ENCODE measurements at regions not wholly inside any gene's neighbourhood (a gene's known extent, or its start where the extent isn't known, plus 50 kb on each side); places are given as distances from the start of the nearest gene placed in this dataset.
"Not testable (repeated sequence)": the region's sequence is repeated elsewhere in the genome, so short reads cannot be mapped to it uniquely, and the experiment has no call there.

DNA sequence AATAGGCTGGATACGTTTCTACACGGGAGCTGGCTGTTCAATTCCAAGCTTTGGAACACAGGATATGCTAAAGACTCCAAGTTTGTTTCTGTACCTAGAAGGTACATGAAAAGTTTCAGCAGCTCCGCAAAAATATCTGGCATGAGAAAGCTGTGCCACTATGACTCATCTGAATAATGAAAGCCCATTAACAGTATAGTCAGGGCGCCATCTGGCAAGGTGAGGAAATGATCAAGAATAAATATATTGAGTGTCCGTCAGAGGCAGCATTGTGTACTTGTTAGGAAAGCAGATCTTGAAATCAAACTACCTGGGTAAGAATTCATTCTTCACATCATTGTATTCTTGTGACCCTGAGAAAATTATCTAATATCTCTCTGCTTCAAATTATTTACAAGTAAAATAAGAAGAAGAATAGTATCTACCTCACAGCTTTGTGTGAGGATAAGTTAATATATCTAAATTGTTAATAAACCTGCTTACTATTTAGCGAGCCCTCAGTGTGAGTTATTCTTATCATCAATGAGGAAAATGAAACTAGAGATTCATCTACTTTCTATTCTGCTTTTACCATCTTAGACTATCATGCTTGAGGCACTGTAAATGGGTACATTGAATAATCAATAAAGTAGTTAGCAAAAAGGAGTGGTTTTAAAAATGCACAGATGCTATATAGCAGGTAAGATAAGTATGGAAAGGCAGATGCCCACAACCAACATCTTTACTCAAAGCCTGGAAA lies 53.5 kb downstream of the FSCB start:
- Mint-ChIP-seq H3K27ac (no peak overlapping the region), H3K36me3 (ENCODE audit: low read depth) (no peaks in the 10 kb centered on the region), H3K4me1 (peaks cover 4% of the 10 kb centered on the region), H3K9me3 (peaks cover 22% of the 10 kb centered on the region), H3K4me3 (no peak overlapping the region), H3K27me3 (ENCODE audit: low read depth, poor library complexity) (peaks cover 3% of the 10 kb centered on the region)
- DNase-seq: no peak
- TF ChIP-seq, protein P1, sequence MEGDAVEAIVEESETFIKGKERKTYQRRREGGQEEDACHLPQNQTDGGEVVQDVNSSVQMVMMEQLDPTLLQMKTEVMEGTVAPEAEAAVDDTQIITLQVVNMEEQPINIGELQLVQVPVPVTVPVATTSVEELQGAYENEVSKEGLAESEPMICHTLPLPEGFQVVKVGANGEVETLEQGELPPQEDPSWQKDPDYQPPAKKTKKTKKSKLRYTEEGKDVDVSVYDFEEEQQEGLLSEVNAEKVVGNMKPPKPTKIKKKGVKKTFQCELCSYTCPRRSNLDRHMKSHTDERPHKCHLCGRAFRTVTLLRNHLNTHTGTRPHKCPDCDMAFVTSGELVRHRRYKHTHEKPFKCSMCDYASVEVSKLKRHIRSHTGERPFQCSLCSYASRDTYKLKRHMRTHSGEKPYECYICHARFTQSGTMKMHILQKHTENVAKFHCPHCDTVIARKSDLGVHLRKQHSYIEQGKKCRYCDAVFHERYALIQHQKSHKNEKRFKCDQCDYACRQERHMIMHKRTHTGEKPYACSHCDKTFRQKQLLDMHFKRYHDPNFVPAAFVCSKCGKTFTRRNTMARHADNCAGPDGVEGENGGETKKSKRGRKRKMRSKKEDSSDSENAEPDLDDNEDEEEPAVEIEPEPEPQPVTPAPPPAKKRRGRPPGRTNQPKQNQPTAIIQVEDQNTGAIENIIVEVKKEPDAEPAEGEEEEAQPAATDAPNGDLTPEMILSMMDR (IDR thresholded peaks at IDR 0.05): no peak

DNA sequence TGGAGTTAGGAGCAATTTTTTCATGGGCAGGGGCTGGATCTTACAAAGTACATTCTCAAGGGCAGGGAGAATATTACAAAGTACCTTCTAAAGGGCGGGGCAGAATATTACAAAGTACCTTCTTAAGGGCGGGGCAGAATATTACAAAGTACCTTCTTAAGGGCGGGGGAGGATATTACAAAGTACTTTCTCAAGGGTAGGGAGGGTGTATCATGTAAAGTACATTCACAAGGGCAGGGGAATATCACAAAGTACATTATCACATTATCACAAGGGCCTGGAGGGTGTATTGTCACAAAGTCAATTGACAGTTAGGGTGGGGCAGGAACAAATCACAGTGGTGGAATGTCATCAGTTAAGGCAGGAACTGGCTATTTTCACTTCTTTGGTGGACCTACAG lies 56.9 kb downstream of the FSCB start:
- not testable (repeated sequence) for H3K36me3 Mint-ChIP-seq (ENCODE audit: low read depth); H3K9me3 Mint-ChIP-seq; DNase-seq; H3K4me1 Mint-ChIP-seq; H3K4me3 Mint-ChIP-seq; H3K27me3 Mint-ChIP-seq (ENCODE audit: low read depth, poor library complexity); H3K27ac Mint-ChIP-seq

DNA sequence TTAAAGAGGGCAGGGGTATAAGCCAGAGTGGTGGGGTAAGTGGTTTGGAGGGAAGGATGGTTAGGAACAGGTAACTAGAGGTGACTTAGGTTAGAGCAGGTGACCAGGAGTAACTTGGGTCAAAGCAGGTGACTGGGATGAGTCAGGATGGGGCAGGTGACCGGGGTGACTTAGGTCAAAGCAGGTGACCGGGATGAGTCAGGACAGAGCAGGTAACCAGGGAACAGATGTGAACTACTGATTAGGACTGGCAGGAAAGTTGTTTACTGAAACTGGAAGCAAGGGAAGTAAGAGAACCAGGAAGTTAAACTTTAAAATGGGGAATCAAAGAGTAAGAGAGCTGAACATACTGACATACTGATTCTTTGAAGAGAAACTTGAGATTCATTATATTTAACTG lies 57.4 kb downstream of the FSCB start:
- peaks cover 4% of the 10 kb centered on the region for H3K4me1 Mint-ChIP-seq
- no peak for DNase-seq
- peaks cover 3% of the 10 kb centered on the region for H3K27me3 Mint-ChIP-seq (ENCODE audit: low read depth, poor library complexity)
- TF ChIP-seq, protein P1 (IDR thresholded peaks at IDR 0.05): no peak
- H3K36me3 Mint-ChIP-seq (ENCODE audit: low read depth): no peaks in the 10 kb centered on the region
- no peak overlapping the region for H3K27ac Mint-ChIP-seq
- no peaks in the 10 kb centered on the region for H3K9me3 Mint-ChIP-seq
- H3K4me3 Mint-ChIP-seq: no peak overlapping the region

DNA sequence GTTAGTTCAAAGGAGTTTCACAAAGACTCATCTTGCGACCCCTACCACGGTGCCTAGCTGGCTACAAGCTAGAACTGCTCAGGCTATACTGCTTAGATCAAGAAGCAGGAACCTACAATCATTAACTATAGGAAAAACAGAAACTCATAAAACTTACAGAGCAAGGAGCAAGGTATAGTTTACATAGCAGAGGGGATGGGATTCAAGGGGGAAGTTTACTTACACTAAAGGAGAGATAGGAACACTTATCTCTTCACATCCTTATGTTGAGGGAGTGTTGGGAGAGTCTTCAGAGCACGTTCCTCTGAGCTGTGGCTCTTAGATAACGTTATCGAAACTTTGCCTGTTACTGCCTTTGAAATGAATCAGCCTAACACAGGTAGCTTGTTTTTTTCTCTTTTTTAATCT lies 58.1 kb downstream of the FSCB start:
- no peak for DNase-seq
- peaks cover 4% of the 10 kb centered on the region for H3K4me1 Mint-ChIP-seq
- peaks cover 3% of the 10 kb centered on the region for H3K27me3 Mint-ChIP-seq (ENCODE audit: low read depth, poor library complexity)
- TF ChIP-seq, protein P1 (IDR thresholded peaks at IDR 0.05): no peak
- H3K36me3 Mint-ChIP-seq (ENCODE audit: low read depth): no peaks in the 10 kb centered on the region
- no peak overlapping the region for H3K27ac Mint-ChIP-seq
- H3K4me3 Mint-ChIP-seq: no peak overlapping the region
- no peaks in the 10 kb centered on the region for H3K9me3 Mint-ChIP-seq

DNA sequence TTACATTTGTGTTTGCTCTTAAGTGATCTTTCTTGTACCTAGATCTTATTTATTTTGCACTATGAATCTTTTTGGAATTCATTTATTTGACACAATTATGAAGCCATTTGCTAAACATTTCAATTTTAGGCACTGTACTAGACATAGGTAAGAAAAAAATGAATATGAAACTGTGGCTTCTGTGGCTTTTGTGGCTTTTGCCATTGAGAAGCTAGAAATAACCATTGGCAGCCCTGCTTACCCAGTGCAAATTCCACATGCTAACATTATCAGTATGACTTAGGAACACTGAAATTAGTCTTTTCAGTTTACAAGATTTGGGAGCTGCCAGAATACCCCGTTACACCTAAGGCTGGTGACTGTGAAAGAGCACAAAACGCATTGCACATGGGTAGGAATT lies 60.1 kb downstream of the FSCB start:
- Mint-ChIP-seq H3K4me1 (peaks cover 4% of the 10 kb centered on the region), H3K27me3 (ENCODE audit: low read depth, poor library complexity) (no peaks in the 10 kb centered on the region)

DNA sequence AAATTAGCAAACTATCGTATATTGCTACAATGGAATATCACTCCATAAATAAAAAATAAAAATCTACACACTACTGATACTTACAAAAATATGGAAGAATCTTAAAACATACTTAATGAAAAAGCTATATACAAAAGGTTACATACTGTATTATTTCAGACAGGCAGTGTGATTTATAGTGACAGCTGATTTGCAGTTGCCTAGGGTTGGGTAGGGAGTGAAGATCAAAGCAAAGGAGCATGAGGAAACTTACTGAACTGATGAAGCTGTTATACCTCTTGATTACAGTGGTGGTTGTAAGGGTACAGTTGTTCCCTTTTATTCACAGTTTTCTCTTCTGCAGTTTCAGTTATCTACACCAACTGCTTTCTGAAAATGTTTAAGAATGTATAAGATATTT lies 62.6 kb downstream of the FSCB start:
- TF ChIP-seq, protein P1 (IDR thresholded peaks at IDR 0.05): no peak
- Mint-ChIP-seq H3K4me3 (no peak overlapping the region), H3K4me1 (peaks cover 4% of the 10 kb centered on the region), H3K27me3 (ENCODE audit: low read depth, poor library complexity) (no peaks in the 10 kb centered on the region), H3K27ac (no peak overlapping the region), H3K9me3 (peaks cover 4% of the 10 kb centered on the region), H3K36me3 (ENCODE audit: low read depth) (no peaks in the 10 kb centered on the region)
- DNase-seq: no peak

More for the DNA sequence above, 60.1 kb downstream of the FSCB start:
- no peaks in the 10 kb centered on the region for H3K36me3 Mint-ChIP-seq (ENCODE audit: low read depth)
- no peak for DNase-seq
- H3K27ac Mint-ChIP-seq: no peak overlapping the region
- TF ChIP-seq, protein P1 (IDR thresholded peaks at IDR 0.05): no peak
- H3K9me3 Mint-ChIP-seq: no peaks in the 10 kb centered on the region
- H3K4me3 Mint-ChIP-seq: no peak overlapping the region

Data from nephron progenitor cell (in vitro differentiated cells).